Cardiac muscle cell (in vitro differentiated cells and primary cell): ENCODE measurements at regions not wholly inside any gene's neighbourhood (a gene's known extent, or its start where the extent isn't known, plus 50 kb on each side); places are given as distances from the start of the nearest gene placed in this dataset.

Experiments used
- DNase-seq, 2 donors: peaks; one replicate each; pipeline versions ENCODE4 v3.0.0 to v3.0.0-alpha.2; 2010 to 2017; ENCODE audit warnings: low read depth in 1 of 2, low spot score in 1 of 2
- H3K27ac ChIP-seq: fragments of 200-600 bp; sonication (generic); 2 replicates; pipeline ENCODE4 v1.5.1; 2016
- H3K27me3 ChIP-seq: fragments of 200-600 bp; sonication (generic); 2 replicates; pipeline ENCODE4 v1.6.0; 2016; ENCODE audit warnings: control low read depth
- H3K36me3 ChIP-seq: fragments of 200-600 bp; sonication (generic); 2 replicates; pipeline ENCODE4 v1.5.1; 2016; ENCODE audit warnings: control low read depth
- H3K4me1 ChIP-seq: fragments of 200-600 bp; sonication (generic); 2 replicates; pipeline ENCODE4 v1.8.1; 2017; ENCODE audit warnings: low read depth, mild to moderate bottlenecking, mixed run types
- H3K4me3 ChIP-seq: fragments of 200-600 bp; sonication (generic); 2 replicates; pipeline ENCODE4 v1.5.1; 2016; ENCODE audit warnings: mild to moderate bottlenecking
- H3K9me3 ChIP-seq: fragments of 200-600 bp; sonication (generic); 2 replicates; pipeline ENCODE4 v1.5.1; 2017; ENCODE audit warnings: low read depth, mild to moderate bottlenecking, control low read depth
- CTCF ChIP-seq: IDR thresholded peaks from 2 replicates; pipeline ENCODE4 v1.5.1; 2012; ENCODE audit warnings: low read depth, mild to moderate bottlenecking, low read length

GRCh38 chr6:6912817-6913744 lies 194.7 kb upstream of the RREB1 start:
- TF ChIP-seq CTCF: no peak
- no peak overlapping the region for H3K4me3 ChIP-seq
- no peaks in the 10 kb centered on the region for H3K9me3 ChIP-seq
- H3K27ac ChIP-seq: no peak overlapping the region
- H3K4me1 ChIP-seq: no peaks in the 10 kb centered on the region
- no peak for DNase-seq
- H3K36me3 ChIP-seq: no peaks in the 10 kb centered on the region
- H3K27me3 ChIP-seq: no peaks in the 10 kb centered on the region

GRCh38 chr6:6915219-6915618 lies 192.5 kb upstream of the RREB1 start:
- Histone ChIP-seq H3K27me3 (no peaks in the 10 kb centered on the region), H3K4me3 (no peak overlapping the region), H3K9me3 (no peaks in the 10 kb centered on the region), H3K4me1 (no peaks in the 10 kb centered on the region), H3K27ac (no peak overlapping the region), H3K36me3 (no peaks in the 10 kb centered on the region)
- peak in 1 of 2 donors; percentile 35 for DNase-seq
- TF ChIP-seq CTCF: no peak

GRCh38 chr6:6915813-6916547 lies 191.8 kb upstream of the RREB1 start:
- Histone ChIP-seq H3K27me3 (no peaks in the 10 kb centered on the region), H3K27ac (no peak overlapping the region), H3K4me3 (no peak overlapping the region), H3K9me3 (no peaks in the 10 kb centered on the region), H3K36me3 (no peaks in the 10 kb centered on the region), H3K4me1 (no peaks in the 10 kb centered on the region)
- TF ChIP-seq CTCF: no peak
- peak in 1 of 2 donors; percentile 90 for DNase-seq

GRCh38 chr6:6916598-6916997 lies 191.2 kb upstream of the RREB1 start:
- no peak for DNase-seq
- Histone ChIP-seq H3K4me1 (no peaks in the 10 kb centered on the region), H3K27ac (no peak overlapping the region), H3K9me3 (no peaks in the 10 kb centered on the region), H3K36me3 (no peaks in the 10 kb centered on the region), H3K4me3 (no peak overlapping the region), H3K27me3 (no peaks in the 10 kb centered on the region)
- no peak for TF ChIP-seq CTCF

GRCh38 chr6:6918216-6918983 lies 189.4 kb upstream of the RREB1 start:
- DNase-seq: peak in 1 of 2 donors; percentile 83
- no peaks in the 10 kb centered on the region for H3K36me3 ChIP-seq
- H3K9me3 ChIP-seq: no peaks in the 10 kb centered on the region
- TF ChIP-seq CTCF: no peak
- H3K4me1 ChIP-seq: no peaks in the 10 kb centered on the region
- no peaks in the 10 kb centered on the region for H3K27me3 ChIP-seq
- H3K4me3 ChIP-seq: no peak overlapping the region
- H3K27ac ChIP-seq: no peak overlapping the region
